BJ (cell line): ENCODE measurements at regions not wholly inside any gene's neighbourhood (a gene's known extent, or its start where the extent isn't known, plus 50 kb on each side); places are given as distances from the start of the nearest gene placed in this dataset.

ENCODE experiments used
- CTCF ChIA-PET: fragments of 350-600 bp; formaldehyde crosslinking; extraction: SDS; loops from one replicate; lab custom pipeline; 2021; ENCODE audit warnings: antibody characterized with exemption, inconsistent platforms; lab: Yijun Ruan, JAX
- POLR2A ChIA-PET: fragments of 300-600 bp; sonication (Branson Sonifier 250); formaldehyde crosslinking; extraction: SDS; loops from one replicate; lab custom pipeline; 2021; ENCODE audit warnings: antibody characterized with exemption; lab: Charles Lee
- DNase-seq: peaks from one replicate; pipeline ENCODE4 v3.0.0-alpha.2; 2011; ENCODE audit warnings: low read depth
- H3K27me3 ChIP-seq: 2 replicates; pipeline ENCODE4 v1.6.0; 2011; ENCODE audit warnings: low read length; ENCODE audit not compliant: control insufficient read depth, insufficient read depth
- H3K36me3 ChIP-seq: 2 replicates; pipeline ENCODE4 v1.5.1; 2011; ENCODE audit warnings: low read length; ENCODE audit not compliant: control insufficient read depth, insufficient read depth
- H3K4me3 ChIP-seq: 2 replicates; pipeline ENCODE4 v1.5.1; 2011; ENCODE audit warnings: low read depth, mild to moderate bottlenecking, control low read depth, low read length
- CTCF ChIP-seq: IDR thresholded peaks from 2 replicates; pipeline ENCODE4 v1.5.1; 2011; ENCODE audit warnings: low read depth, mild to moderate bottlenecking, control low read depth, inconsistent platforms, low read length, moderate library complexity; ENCODE audit not compliant: insufficient read depth

DNA sequence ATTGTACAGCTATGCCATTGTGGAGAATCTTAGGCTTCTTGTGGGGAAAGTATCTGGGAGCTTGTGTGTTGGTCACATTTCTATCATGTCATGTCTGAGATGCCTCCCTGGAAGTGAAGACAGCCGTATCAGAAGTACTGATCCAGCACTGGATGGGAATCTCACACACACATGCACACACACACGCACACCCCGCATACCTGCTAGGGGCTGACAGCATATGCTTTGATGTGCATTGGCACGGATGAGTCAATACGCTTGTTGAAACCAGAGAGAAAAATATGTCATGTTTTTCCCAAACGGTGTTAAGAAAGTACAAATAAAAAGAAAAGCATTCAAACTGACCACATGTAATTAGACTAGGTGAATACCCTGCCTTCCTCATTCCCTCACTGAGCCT is 260.8 kb downstream of the KTN1 start:
- CTCF ChIA-PET, result no interaction called here
- no peak for TF ChIP-seq CTCF
- H3K4me3 ChIP-seq, result no peak overlapping the region
- POLR2A ChIA-PET, result no interaction called here
- DNase-seq, result no peak
- no peaks in the 10 kb centered on the region for H3K36me3 ChIP-seq
- H3K27me3 ChIP-seq, result no peaks in the 10 kb centered on the region

- ChIA-PET CTCF (interaction anchor here (0.7 kb wide), 1 partner anchor 10 kb away, joined by 3 read pairs; no protein-coding TSS in a partner anchor), POLR2A (no interaction called here)
- TF ChIP-seq CTCF, result no peak
- no peaks in the 10 kb centered on the region for H3K27me3 ChIP-seq
- H3K4me3 ChIP-seq, result no peak overlapping the region
- no peak for DNase-seq
- H3K36me3 ChIP-seq, result no peaks in the 10 kb centered on the region
Measured at GRCh38 chr14:55841625-55842024, 261.6 kb downstream of the KTN1 start.

- POLR2A ChIA-PET, result no interaction called here
- TF ChIP-seq CTCF, result 0 out of 2 replicates have a peak, but pooled peaks have one; percentile 2
- H3K27me3 ChIP-seq, result no peaks in the 10 kb centered on the region
- no peak for DNase-seq
- no peaks in the 10 kb centered on the region for H3K36me3 ChIP-seq
- H3K4me3 ChIP-seq, result no peak overlapping the region
- CTCF ChIA-PET, result interaction anchor here (1.0 to 2.2 kb wide), 5 partner anchors 10 to 497 kb away, joined by 3 to 10 read pairs (median 3); no protein-coding TSS in a partner anchor
Measured at GRCh38 chr14:55843718-55844403, 263.9 kb downstream of the KTN1 start.

DNA sequence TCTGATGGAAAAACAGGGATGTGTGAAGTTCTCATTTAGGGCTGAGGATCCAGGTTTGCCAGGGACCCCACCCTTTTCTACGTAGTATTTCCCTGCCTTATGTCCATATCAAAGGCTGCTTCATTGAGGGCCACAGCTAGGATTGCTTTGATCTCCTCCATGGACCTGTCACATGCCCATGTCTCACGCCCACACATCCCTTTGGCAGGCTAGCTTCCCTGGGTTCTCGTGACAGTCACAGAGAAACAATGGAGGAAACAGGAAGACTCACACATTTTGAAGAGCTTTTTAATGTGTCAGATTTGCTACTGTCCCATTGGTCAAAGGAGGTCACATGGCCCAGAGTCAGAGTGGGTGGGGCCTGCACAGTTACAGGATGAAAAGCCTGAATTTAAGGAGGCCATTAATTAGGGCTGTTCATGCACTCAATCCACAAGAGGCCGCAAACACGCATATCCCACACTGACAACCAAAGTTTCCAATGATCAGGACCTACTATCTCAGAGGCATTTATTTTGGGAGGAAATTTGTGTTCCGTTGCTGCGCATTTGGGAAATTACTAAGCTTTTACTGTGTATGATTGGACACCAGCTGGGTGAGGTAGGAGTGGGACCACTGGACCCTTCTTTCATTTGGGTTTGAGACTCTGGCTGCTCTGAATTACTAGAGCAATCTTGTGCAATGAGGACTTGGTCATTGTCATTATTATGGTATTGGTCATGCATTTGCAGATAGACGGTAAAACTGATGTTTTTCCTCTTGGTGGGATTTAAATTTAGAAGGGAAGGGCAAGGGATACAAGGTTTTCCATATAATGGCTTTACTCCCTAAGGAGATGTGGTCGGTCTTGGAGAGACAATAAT is 266.2 kb downstream of the KTN1 start:
- ChIA-PET CTCF (interaction anchor here (1.4 kb wide), 1 partner anchor 576 kb away, joined by 3 read pairs; no protein-coding TSS in a partner anchor), POLR2A (no interaction called here)
- DNase-seq, result no peak
- no peak overlapping the region for H3K4me3 ChIP-seq
- TF ChIP-seq CTCF, result no peak
- H3K36me3 ChIP-seq, result no peaks in the 10 kb centered on the region
- H3K27me3 ChIP-seq, result no peaks in the 10 kb centered on the region

- TF ChIP-seq CTCF, result no peak
- H3K4me3 ChIP-seq, result no peak overlapping the region
- ChIA-PET POLR2A (no interaction called here), CTCF (no interaction called here)
- H3K27me3 ChIP-seq, result no peaks in the 10 kb centered on the region
- DNase-seq, result peak; percentile 21
- H3K36me3 ChIP-seq, result no peaks in the 10 kb centered on the region
Measured at GRCh38 chr14:55846826-55847446, 266.9 kb downstream of the KTN1 start.
